Mucosa of gallbladder (tissue), 1 donor: ENCODE measurements at regions not wholly inside any gene's neighbourhood (a gene's known extent, or its start where the extent isn't known, plus 50 kb on each side); places are given as distances from the start of the nearest gene placed in this dataset.

Experiments used
- DNase-seq: peaks from one replicate; pipeline ENCODE4 v3.0.0-alpha.2; 2020; ENCODE audit warnings: low spot score
- donor health status: DM: no; HTN: no; CAD: no.

- DNase-seq: no peak
Measured at GRCh38 chr7:115883629-115884028, 146.9 kb downstream of the TFEC start.

GRCh38 chr7:115881476-115881875, 149.1 kb downstream of the TFEC start:
- no peak for DNase-seq

DNA sequence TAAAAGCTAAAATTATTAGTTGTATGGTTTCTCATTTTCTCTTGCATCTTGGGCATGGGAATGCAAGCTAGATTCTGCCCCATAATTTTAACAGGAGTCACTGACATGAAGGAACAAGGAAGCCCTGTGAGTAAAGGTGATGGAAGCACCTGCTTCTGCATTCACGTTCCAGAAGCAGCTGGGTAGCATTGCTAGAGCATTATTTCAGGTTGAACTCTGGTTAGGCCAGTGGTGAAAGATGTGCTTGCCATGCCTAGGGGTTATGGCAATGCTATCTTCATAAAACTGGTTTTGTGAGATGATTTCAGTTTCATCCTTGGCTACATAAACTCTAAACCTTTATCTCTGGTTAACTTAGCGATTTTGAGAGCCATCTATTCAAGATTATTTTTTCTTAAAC, 151.4 kb downstream of the TFEC start:
- no peak for DNase-seq

- no peak for DNase-seq
Measured at GRCh38 chr7:115869801-115870200, 160.8 kb downstream of the TFEC start.

DNA sequence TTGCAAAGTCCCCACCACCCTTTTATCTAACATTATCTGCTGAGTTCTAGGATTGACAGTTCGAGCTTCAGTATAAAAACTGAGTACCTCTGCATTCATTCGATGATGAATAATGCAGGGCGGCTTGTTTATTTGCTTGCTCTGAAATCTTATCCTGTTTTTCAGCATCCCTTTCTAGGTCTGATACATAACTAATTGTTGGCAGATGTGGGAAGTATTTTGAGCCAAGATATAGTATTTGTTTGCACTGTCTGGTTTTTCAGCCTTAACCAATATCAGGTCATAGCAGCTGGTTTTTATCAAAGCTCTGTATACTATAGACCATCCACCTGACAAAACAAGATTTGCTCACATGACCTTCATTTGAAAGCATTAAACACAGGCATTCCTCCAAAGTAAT, 161.4 kb downstream of the TFEC start:
- no peak for DNase-seq

DNA sequence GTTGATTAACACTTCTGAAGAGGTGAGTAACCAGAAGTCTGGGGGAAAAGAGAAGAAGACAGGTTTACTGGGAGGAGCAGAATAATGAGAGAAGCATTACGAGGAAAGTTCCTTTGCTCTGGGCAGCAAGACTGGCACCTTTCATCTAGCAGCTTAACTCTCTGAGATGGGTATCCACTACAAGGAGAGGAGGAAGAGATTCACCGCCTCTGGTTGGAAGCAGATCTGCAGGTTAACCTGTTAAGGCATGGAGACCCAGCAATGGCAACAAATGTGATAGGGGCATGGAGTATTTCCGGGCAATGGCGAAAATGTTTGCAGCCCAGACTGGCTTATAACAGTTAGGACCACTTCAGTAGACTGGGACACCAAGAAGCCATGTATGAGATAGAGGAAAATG, 162.2 kb downstream of the TFEC start:
- DNase-seq: no peak

DNA sequence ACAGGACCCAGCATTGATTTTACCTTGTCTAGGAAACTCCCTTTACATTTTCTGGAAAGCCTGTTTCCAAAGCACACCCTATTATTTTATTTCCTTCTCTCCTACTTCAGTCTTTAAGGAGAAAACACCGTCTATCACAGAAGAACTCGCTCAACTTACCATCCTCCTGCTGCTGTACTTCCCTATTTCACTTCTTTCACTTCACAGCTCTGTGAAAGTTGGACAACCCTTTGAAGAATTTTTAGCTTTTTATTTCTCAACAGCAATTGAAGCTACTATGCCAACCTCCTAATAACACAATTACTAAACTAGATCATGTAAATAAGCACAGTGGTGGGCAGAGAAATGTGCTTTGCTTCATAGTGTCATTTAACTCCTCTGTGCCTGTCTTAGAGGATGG, 166.5 kb downstream of the TFEC start:
- no peak for DNase-seq

DNA sequence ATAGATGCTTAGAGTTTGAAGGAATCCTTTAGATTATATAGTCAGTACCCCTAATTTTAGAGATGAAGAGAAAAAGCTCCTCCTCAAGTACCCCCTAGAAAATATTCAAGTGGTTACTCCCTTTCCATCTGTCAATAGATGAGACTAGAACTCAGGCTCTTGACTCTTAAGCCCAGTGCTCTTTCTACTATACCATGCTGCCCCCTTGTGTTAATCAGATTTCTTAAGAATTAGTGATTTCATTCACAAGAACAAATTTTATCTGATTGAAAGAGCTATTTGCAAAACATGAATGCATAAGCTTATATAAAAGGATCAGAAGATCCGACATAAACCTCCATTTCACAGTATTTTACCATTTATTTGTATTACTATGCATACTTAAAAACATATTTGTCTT, 179.3 kb downstream of the TFEC start:
- no peak for DNase-seq

GRCh38 chr7:115850774-115851173, 179.8 kb downstream of the TFEC start:
- DNase-seq: no peak

DNA sequence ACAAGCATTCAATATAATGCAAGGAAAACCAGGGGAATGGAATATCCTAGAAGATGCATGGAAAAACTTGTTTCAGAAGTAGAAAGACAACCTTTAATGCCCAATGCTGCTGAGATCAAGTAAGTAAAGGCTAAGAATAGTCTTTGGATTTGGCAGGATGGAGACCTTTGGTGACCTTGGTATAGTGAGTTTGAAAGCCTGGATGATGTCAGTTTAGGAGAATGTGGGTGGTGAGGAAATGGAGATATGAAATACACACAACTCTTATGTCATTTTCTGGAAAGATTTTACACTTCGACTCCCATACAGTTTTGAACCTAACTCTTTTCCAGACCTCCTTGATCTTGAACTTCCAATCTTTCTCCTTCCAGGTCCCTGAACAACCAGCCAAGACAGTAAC, 185.7 kb downstream of the TFEC start:
- DNase-seq: no peak

DNA sequence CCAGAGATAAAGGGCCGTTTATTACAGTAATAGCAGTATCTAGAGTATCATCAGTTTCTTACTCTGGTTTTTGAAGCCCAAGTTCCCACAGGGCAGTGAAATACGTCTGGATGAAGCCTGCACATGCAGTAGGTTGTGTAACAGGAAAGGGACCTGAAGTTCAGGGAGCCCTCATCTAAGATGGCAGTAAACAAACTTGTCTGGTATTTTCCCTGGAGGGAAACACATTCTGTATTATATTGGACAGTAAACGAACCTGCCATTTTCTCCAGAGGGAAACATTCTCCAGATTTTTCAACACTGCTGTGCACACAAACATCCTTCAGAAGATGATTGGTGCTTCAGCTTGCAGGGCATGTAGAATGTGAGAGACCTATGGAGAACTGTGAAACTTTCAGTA, 189.9 kb downstream of the TFEC start:
- DNase-seq: no peak

- DNase-seq: no peak
Measured at GRCh38 chr7:115838829-115839228, 191.7 kb downstream of the TFEC start.

- DNase-seq: no peak
Measured at GRCh38 chr7:115831371-115831770, 199.2 kb downstream of the TFEC start.

DNA sequence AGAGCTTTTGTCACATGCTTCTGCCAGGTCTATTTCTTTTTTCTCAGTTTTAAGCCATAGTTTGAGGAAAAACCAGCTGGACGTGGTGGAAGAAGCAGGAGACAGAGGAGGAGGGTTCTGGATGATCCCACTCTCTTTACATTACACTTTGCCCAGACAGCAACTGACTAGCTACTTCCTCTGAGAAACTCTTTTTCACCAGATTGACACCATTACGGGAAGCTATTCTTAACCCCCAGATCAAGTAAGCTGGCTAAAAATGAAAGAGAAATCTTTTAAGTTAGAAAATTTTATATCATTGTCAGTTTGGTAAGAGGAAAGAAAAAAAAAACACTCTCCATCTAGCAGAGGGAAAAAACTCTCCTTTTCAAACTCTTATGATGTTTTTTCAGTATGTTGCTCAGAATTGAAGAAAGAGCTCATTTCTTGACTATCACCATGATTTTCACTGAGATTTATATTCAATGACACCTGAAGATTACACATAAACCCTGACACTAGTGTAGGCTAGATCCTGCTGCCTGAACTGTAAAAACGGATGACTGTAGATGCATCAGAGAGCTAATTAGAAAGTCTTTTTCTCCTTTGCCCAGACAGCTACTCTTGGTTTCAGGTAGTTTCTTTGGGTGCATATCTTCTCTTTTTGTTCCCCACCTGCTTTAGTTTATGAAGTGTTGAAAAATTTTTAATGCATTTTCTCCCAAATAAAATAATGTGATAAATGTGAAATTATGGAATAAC, 203.1 kb downstream of the TFEC start:
- DNase-seq: no peak

DNA sequence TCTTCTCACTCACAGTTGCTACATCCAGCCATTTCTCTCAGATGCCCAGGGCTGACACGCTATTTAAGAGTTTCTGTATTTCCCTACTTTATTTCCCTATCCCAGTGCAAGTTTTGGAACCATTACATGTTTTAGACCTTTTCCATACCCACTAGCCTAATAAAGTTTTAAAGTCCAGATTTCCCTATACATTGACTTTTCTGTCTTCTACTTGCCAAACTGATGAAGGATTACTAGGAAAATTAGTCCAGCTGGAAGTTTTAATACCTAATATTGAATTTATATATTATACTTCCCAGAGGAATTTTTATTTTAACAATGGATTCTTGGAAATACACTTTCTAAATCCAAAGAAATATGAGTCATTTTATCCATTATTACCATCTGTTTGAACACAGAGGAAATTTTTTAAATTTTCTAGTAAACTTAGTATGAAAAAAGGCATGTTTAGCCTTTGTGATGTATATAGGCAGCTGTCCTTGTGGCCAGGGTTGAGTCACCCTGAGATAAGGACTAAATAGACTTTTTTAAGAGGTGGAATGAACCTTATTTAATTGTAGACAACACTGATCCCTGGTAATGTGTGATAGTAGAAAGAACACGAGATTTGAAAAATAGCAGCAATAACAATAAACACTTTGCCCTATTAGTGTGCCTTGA, 205.0 kb downstream of the TFEC start:
- no peak for DNase-seq

GRCh38 chr7:115822801-115823200, 207.8 kb downstream of the TFEC start:
- DNase-seq: no peak

GRCh38 chr7:115822380-115822779, 208.2 kb downstream of the TFEC start:
- DNase-seq: no peak

GRCh38 chr7:115816318-115816974, 214.1 kb downstream of the TFEC start:
- no peak for DNase-seq

GRCh38 chr7:115812794-115813193, 217.8 kb downstream of the TFEC start:
- DNase-seq: no peak

DNA sequence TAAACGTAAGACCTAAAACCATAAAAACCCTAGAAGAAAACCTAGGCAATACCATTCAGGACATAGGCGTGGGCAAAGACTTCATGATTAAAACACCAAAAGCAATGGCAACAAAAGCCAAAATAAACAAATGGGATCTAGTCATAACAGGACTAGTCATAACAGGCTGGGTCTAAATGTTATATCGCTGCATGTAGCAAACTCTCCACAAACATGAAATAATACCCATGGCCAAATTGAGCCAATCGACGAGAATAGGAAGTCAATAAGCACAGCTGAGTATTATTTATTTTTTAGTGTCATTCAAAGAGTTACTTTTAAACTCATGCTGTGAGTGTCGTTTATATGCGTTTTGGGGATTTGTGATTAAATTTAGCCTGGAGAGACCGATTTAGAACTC, 225.1 kb downstream of the TFEC start:
- DNase-seq: no peak

- no peak for DNase-seq
Measured at GRCh38 chr7:115802415-115802814, 228.1 kb downstream of the TFEC start.

GRCh38 chr7:115799430-115799829, 231.1 kb downstream of the TFEC start:
- no peak for DNase-seq
